ENCODE measurements at regions not wholly inside any gene's neighbourhood (a gene's known extent, or its start where the extent isn't known, plus 50 kb on each side); places are given as distances from the start of the nearest gene placed in this dataset.
"Not testable (repeated sequence)": the region's sequence is repeated elsewhere in the genome, so short reads cannot be mapped to it uniquely, and the experiment has no call there.

DNA sequence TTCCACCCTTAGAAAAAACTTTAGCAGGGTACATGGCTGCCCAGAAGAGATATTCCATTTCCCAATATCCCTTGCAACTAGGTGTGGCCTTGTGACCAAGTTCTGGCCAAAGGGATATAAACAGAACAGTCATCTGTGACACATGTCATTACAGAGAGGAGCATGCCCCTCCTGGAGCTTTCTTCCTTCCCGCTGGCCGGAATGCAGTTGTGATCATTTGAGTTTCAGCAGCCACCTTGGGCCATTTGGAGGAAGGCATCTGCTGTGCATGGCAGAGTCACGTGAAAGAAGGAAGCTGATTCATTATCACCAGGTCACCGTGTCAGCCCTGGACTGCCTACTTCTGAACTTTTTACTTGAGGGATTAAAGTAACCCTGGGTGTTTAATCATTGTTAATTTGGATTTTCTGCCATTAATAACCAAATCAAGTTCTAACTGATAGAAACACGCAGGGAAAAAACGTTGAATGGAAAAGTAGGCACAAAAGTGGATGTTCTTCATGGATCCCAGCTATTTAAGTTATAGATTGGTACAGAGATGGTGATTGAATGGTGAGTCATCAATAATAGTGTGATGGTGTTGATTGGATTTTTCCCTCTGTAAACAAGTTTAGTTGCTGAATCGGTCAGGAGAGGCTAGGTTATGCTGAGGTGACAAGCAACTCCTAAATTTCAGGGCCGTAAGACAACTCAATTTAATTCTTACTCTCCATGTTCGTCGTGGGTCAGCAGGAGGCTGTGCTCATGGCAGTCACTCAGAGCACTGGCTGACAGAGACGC lies 80.7 kb upstream of the CCDC167 start:
- no peak for DNase-seq (ENCODE audit: low read depth in 2 of 2)

DNA sequence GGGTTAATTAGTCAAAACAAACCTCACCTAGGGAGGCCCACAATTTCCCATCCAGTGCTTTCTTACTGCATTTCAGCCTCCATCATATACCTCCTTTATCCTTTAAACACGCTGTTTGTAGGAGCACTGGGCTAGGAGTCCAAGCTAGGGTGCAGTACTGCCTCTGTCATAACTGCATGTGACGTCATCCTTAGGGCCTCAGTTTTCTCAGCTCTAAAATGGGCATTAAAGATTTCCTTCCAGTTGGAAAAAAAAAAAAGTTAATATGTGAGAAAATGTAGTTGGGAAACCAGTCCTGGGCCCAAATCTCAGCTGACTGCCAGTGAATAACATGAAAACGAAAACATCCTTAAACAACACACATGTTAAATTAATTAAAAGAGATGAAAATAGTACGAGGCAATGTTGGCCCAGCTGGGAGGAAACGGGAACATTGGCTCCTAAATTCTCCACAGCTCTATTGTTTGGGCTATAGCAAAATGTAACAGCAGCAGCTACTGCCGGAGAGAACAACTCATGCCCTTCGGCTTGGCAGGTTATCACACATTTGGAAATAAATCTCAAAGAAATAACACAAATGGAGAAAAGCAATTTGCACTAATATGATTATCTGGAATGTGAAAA lies 79.9 kb upstream of the CCDC167 start:
- DNase-seq (ENCODE audit: low read depth in 2 of 2) = no peak

DNA sequence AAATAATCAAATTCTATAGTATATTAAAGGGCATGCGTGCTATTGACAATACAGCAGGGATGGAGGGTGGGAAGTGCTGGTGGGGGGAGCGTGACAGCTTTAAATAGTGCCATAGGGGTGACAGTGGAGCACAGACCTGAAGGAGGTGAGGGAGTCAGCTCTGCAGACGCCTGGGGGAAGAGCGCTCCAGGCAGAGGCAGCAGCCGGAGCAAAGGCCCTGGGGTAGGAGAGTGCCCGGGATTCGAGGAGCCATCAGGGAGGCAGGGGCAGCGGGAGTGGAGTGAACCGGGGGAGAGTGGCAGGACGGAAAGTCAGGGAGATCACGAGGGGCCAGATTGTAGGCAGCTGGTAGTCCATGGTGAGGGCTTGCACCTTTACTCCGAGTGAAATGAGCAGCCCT lies 78.4 kb upstream of the CCDC167 start:
- DNase-seq (ENCODE audit: low read depth in 2 of 2) = no peak

DNA sequence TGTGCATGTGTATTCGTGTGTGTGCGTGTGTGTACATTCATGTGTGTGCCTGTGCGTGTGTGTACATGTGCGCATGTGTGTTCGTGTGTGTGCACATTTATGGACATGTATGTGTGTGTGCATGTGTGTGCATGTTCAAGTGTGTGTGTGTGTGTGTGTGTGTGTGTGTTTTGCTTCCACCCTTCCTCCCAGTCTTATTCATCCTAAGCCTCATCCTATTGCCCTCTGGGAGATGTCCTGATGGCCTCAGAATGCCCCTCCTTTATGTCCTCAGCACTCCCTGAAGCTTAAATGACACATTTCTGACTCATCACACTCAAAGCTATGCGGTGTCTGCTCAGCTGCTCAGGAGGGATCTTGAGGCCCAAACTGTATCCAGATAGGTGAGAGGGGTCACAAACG lies 76.6 kb upstream of the CCDC167 start:
- no peak for DNase-seq (ENCODE audit: low read depth in 2 of 2)

DNA sequence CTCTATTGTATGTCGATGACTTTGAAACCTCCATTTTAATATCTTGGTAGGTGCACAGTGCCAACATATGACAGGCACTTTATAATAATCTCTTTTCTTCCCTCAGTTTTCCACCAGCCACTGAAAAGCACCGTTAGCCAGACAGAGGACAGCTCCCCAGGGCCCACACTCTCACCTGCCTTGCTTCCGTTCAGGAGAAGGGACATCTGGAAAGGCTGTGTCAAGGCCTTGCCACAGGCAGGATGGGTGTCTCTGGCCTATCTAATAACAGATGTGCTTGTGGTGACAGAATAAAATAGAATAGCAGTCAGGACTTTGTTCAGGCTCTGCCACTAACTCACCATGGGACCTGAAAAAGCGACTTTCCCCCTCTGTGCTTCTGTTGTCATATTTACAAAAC lies 75.5 kb upstream of the CCDC167 start:
- no peak for DNase-seq (ENCODE audit: low read depth in 2 of 2)

DNA sequence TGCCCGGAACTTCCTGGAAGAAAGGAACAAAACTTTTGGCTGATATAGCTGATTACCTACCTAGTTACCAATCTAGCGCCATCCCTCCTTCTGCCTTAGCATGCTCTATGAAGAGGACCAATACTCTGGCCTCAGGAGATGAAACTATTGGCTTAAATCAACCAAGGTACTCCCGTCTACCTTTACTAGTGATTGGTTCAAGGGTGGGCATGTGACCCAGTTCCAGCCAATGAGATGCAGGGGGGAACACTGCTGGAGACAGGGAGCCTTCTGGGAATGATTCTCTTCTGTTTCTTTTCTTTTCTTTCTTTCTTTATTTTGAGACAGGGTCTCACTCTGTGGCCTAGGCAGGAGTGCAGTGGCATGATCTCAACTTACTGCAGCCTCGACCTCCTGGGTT lies 72.6 kb upstream of the CCDC167 start:
- no peak for DNase-seq (ENCODE audit: low read depth in 2 of 2)

DNA sequence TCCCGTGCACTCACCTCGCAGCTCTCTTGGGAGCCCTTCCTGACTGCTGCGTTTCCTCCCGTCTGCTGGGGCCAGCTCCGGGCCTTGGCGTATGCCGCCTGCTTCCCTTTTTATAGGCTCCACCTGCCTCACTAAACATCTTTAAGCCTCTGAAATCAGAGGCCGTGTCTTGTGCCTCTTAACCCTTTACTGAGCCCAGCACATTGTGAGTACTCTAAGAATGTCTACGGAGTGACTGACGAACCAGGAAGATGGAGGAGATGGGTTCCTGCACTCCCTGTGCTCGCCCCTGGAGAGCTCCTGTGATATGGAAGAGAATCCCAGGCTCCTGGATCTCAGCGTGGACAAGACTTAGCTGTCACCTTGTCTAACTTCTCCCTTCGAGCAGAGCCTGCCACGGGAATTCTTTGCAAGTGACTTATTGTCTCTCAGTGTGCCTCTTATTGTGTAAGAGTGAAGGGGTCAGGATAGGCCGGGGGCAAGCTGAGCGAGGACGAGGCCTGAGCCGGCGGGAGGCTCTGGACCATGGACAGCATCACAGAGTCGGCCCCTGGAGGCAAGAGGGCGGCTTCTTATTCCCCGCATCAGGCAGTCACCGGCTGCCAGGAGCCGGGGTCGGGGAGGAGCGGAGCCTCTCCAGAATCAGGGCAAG lies 70.9 kb upstream of the CCDC167 start:
- DNase-seq (ENCODE audit: low read depth in 2 of 2) = no peak

DNA sequence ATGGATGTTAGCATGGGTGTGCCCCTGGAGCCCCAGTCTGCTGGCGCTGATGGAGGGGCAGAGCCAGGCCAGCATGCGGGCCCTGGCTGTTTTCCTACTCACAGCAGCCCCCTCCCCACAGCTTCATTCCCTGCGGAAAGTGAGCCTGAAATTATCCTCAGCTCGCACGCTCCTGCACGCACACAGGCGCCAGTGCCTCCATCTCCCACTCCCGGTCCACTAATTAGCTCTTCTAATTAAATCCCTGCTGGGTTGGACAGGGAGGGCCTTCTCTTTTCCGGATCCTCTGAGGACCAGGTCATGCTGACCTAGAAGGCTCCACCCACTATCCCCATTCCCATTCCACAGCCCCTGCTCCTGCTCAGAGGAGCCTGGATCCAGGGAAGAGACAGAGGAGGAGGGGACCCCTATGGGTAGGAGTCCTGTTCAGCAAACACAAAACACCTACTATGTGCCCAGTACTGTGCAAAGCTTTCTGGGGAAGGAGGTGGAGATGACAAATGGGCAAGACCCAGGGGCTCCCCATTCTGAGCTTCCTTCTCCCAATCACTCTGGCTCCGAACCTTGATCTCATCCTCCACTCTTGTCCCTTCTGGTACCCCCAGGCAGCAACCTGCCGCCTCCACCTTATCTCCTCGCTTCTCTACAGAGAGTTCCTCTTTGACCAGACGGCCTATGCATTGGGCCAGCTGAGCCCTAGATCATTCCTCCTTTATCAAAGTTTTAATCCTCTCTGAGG lies 70.2 kb upstream of the CCDC167 start:
- DNase-seq (ENCODE audit: low read depth in 2 of 2) = no peak

DNA sequence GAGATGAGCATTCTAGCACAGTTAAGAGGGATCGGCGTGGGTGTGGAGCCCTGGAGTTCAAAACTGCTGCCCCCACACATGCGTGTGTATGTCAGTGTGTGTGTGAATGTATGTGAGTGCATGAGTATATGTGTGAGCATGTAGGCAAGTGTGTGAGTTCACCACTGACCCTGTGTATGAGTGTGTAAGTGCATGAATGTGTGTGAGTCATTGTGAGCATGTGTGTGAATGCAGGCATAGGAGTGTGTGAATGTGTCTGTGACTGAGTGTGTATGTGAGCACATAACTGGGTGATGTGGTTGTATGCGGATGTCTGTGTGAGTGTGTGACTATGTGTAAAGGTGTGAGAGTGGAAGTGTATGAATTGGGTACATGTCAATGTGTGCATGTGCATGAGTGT lies 69.6 kb upstream of the CCDC167 start:
- DNase-seq (ENCODE audit: low read depth in 2 of 2) = no peak

DNA sequence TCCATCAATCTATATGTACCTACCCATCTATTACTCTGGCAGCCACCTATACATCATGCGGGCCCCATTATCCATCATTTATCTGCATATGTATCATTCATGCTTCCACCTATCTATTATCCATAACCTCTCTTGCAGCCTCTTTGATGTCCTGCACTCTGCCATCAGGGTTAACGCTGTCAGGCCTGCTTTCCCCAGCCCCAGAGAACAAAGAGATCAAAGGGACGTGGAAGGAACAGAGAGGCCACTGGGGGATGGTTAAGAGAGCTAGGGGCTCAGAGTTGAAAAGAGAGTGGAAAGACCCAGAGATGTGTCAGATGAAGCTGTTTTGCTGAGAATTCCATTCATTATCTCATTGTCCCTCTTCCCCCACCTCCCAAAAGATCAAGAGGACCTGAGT lies 67.3 kb upstream of the CCDC167 start:
- no peak for DNase-seq (ENCODE audit: low read depth in 2 of 2)

DNA sequence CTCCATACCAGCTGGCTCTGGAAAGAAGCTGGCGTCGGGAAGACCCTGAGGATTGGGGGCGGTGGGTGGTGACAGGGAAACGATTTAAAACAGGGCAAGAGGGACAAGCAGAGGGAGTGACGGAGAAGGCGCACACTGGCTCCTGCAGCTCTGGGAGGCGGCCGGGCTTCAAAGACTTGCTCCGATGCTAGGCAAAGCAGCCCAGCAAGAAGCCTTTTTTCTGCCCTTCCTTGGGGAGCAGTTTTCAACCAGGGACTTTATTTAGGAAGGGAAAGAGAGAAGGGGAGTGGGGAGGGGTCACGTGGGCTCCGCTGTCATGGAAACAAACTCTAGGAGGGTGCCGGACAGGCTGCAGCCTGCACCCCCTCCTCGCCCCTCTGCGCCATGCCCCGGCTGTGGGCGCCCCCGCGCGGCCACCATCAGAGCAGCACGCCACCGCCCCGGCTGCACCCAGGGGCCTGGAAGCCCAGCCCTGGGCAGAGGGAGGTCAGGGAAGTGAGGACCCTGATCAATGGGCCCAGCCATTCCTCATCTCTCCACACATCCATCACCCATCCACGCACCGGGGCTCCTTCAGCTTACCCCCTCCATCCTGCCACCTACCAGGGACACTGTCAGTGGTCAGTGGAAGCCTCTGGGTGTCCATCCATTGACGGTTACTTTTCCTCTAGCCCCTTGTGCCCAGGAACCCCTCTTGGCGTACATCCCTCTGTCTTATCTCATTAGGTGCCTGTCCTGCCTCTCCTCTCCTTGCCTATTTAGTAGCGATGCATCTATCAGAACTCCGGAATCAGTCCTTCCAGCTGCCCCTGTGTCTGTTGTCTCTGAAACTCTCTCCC lies 66.6 kb upstream of the CCDC167 start:
- DNase-seq (ENCODE audit: low read depth in 2 of 2) = peak; percentile 24 to 65

DNA sequence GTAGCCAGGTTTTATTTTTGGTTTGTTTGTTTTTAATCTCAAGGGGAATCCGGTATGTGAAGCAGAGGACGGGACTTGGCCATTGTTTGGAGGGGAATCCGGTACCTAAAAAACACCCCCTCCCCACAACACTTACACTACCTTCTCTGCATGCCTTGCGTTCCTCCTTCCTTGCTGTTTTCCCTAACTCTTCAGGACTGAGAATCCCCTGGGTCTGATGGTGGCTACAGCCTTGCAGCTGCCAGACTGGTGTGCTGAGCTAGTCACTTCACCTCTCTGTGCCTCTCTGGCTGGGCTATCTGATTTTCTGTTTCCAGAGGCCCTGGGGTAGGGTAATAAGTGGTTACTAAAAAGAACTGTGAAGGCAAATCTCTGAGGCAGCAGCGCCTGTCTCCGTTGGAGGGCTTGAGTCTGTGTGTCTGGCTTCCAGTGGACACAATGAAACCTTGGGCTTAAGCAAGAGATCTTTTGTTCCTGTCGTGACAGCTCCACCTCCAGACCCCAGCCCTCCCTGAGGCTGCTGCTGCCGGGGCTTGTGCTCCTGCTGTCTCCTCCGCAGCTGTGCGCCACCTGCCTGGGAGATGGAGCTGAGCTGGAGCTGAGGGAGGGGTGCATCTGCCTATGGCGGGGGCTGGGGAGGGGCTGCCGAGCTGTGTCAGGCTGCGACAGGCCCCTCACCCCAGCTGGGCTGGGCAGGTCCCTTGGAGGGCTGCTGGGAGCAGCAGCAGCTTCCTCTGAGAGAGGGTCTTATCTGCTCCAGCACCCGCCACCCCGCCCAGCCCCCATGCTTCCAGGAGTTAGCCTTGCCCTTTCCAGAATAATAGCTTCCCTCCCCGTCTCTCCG lies 65.8 kb upstream of the CCDC167 start:
- no peak for DNase-seq (ENCODE audit: low read depth in 2 of 2)

DNA sequence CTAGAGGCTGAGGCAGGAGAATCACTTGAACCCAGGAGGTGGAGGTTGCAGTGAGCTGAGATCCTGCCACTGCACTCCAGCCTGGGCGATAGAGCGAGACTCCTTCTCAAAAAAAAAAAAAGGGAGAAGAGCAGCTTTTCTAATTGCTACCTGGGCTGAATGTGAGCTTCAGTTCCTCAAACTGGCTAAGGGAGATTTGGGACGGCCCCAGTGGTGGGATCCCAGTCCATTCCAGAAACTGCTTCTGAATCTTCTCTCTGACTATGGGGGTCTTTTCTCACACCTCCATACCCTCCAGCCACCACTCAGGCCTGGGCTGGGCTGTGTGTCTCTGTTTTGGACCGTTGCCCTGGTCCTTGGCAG lies 63.2 kb upstream of the CCDC167 start:
- not testable (repeated sequence) for DNase-seq (ENCODE audit: low read depth in 2 of 2)

DNA sequence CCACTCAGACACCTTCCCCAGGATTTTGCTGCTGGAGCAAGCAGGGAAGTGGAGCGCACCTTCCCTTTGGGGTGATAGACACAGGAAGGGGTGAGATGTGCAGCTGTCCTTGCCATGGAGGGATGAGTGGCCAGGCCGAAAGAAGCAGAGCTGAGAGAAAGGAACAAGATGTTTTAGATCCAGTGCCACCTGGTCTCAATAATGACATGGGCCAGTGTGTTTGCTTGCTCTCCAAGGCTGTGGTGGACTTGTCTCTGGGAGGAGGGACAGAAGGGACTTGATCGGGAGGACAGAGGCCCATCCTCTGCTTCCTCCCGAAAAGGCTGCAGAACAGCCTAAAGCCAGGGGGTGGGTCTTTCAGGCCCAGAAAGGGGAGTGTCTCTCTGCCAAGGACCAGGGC lies 61.7 kb upstream of the CCDC167 start:
- no peak for DNase-seq (ENCODE audit: low read depth in 2 of 2)

DNA sequence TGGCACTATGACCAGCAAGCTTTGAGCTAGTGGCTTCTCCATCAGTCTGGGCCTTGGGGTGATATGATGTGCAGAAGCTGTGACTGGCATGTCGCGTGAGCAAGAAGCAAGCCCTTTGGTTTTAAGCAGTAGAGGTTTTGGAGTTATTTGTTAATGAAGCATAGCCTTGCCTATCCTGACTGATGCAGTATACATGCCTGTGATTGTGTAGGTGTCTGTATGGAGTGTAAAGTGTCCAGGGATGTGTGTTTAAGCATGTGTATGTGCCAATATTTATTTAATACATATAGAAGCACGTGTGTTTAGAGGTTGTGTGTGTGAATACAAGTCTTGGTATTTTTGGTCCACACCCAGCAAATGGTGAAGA lies 61.0 kb upstream of the CCDC167 start:
- no peak for DNase-seq (ENCODE audit: low read depth in 2 of 2)

DNA sequence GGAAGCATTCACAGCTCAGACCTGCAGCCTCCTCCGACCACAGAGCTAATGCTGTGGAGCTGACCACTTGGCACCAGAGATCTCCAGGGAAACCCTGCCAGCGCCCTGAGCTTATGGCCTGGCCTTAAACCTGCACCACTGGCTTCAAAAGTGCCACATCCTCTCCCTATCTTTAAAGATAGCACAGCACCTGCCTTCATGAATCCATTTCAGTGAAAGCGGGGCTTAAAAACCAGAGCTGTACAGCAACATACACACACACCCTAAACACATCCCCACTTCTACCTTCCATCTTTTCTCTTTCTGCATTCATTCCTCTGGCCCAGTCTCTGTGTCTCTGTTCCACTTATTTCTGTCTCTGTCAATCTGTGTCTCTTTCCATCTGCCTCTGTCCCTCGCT lies 59.8 kb upstream of the CCDC167 start:
- DNase-seq (ENCODE audit: low read depth in 2 of 2) = no peak

DNA sequence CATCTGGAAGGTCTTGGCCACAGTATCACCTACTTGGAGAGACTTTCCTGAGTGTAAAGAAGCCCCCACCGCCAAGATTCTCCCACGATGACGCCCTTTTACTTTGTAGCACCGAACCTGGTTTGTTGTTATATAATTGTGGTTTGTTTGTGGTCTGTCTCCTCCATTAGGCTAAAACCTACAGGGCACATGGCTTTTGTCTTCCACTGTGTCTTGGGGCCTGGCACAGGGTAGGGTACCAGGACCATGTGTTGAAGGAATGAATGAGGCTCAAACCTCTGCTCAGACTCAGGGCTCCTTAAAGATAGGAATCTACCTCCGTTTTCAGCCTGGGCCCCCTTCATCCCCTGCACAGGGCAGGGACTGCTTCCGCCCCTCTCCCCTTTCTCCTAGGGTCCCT lies 59.4 kb upstream of the CCDC167 start:
- DNase-seq (ENCODE audit: low read depth in 2 of 2) = no peak

DNA sequence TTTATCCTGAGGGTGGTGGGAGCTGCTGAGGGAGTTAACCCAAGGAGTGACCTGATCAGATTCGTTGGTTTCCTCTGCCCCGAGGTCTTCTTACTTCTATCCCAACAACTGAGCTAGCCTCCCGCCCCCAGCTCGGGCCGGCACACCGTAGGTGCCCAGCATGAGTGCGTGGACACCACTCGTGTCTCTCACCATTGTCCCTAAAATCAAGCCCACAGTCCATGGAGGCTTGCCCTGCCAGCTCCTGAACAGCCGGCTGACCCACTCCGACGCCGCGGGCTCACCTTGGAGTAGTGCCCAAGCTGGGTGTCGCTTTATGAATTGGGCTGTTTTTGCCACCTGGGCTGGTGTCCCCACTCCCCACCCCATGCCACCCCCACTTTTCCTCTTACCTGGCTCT lies 59.0 kb upstream of the CCDC167 start:
- no peak for DNase-seq (ENCODE audit: low read depth in 2 of 2)

DNA sequence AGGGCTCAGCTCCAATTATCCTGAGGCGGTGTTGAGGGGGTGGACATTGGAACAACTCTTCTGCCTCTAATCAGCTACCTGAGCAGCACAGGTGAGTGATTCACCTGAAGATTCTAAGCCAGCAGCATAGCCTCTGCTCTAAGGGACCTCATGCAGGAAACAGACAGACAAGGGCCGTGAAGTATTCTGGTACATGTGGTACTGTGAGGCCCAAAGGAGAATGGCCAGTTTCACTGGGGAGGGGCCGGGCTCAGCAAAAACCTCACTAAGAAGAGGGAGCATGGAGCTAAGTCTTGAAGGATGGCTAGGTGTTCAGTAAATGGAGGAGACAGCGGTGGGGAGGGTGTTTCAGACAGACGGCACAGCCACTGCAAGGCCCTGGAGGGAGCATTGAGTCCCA lies 58.5 kb upstream of the CCDC167 start:
- no peak for DNase-seq (ENCODE audit: low read depth in 2 of 2)

DNA sequence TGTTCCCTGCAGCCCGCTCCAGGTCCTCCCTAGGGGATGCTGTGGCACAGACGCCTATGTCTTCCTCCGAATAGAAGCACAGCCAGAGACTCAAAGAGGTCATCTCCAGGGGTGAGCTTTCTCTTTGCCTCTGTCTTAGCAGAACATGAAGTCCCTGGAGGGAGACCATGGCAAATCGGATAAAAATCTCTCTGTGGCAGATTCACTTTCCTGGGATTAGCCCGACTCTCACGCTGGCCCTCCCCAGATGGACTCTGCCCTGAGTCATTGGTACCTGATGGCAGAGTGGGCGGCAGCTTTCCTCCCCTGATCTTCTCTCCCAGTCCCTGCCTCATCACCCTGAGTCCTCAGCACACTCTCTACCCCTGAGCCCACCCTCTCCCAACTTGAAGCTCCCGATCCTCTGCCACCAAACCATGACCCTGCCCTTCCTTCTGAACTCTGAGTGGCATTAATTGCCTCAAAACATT lies 58.0 kb upstream of the CCDC167 start:
- no peak for DNase-seq (ENCODE audit: low read depth in 2 of 2)

All from stimulated activated CD4-positive, alpha-beta T cell treated with anti-CD3 and anti-CD28 coated beads, Interleukin-15, amount 100 ng/mL, for 48 hours (primary cell).